H9 (cell line): ENCODE measurements at regions not wholly inside any gene's neighbourhood (a gene's known extent, or its start where the extent isn't known, plus 50 kb on each side); places are given as distances from the start of the nearest gene placed in this dataset.

ENCODE experiments used
- DNase-seq: peaks from one replicate; pipeline ENCODE4 v3.0.0-alpha.2; 2017
- H2AFZ ChIP-seq: one replicate; pipeline ENCODE4 v1.6.1; 2013; ENCODE audit warnings: mild to moderate bottlenecking, low read length, control low read depth, moderate library complexity
- H2AK5ac ChIP-seq: 2 replicates; pipeline ENCODE4 v1.6.1; 2013; ENCODE audit warnings: low read length, control low read depth, mixed read lengths; ENCODE audit not compliant: insufficient read length
- H2BK120ac ChIP-seq: one replicate; pipeline ENCODE4 v1.6.1; 2013; ENCODE audit warnings: low read depth, mild to moderate bottlenecking, low read length, control low read depth, inconsistent platforms; ENCODE audit not compliant: poor library complexity, severe bottlenecking
- H2BK12ac ChIP-seq: 2 replicates; pipeline ENCODE4 v1.6.1; 2013; ENCODE audit warnings: low read length, control low read depth, mixed read lengths, low read depth; ENCODE audit not compliant: insufficient read length
- H2BK15ac ChIP-seq: 2 replicates; pipeline ENCODE4 v1.6.1; 2013; ENCODE audit warnings: low read depth, low read length, control low read depth
- H2BK20ac ChIP-seq: one replicate; pipeline ENCODE4 v1.6.1; 2013; ENCODE audit warnings: low read depth, mild to moderate bottlenecking, low read length, control low read depth, inconsistent platforms; ENCODE audit not compliant: poor library complexity, severe bottlenecking
- H2BK5ac ChIP-seq: 2 replicates; pipeline ENCODE4 v1.6.1; 2013; ENCODE audit warnings: low read length, control low read depth, mixed read lengths; ENCODE audit not compliant: insufficient read length
- H3K14ac ChIP-seq: 2 replicates; pipeline ENCODE4 v1.6.1; 2013; ENCODE audit warnings: low read length, control low read depth; ENCODE audit not compliant: insufficient read depth
- H3K18ac ChIP-seq: 2 replicates; pipeline ENCODE4 v1.6.1; 2013; ENCODE audit warnings: low read depth, mild to moderate bottlenecking, mixed read lengths, low read length, control low read depth; ENCODE audit not compliant: insufficient read length
- H3K23ac ChIP-seq: 2 replicates; pipeline ENCODE4 v1.6.1; 2013; ENCODE audit warnings: low read length, control low read depth, mixed read lengths, low read depth; ENCODE audit not compliant: insufficient read length
- H3K23me2 ChIP-seq: 2 replicates; pipeline ENCODE4 v1.6.1; 2013; ENCODE audit warnings: low read depth, mild to moderate bottlenecking, mixed read lengths, low read length, control low read depth; ENCODE audit not compliant: insufficient read length, poor library complexity, severe bottlenecking
- H3K27ac ChIP-seq: 2 replicates; pipeline ENCODE4 v1.5.1; 2013; ENCODE audit warnings: low read length, control low read depth, mixed read lengths, low read depth; ENCODE audit not compliant: insufficient read length
- H3K27me3 ChIP-seq: 2 replicates; pipeline ENCODE4 v1.6.1; 2013; ENCODE audit warnings: low read length, control low read depth, inconsistent platforms; ENCODE audit not compliant: insufficient read depth
- H3K4ac ChIP-seq: 2 replicates; pipeline ENCODE4 v1.6.1; 2013; ENCODE audit warnings: low read depth, mild to moderate bottlenecking, control low read depth, inconsistent platforms, low read length, moderate library complexity
- H3K4me1 ChIP-seq: 2 replicates; pipeline ENCODE4 v1.6.1; 2013; ENCODE audit warnings: low read length, control low read depth, inconsistent platforms; ENCODE audit not compliant: insufficient read depth
- H3K4me2 ChIP-seq: 2 replicates; pipeline ENCODE4 v1.6.1; 2013; ENCODE audit warnings: low read length, control low read depth, mixed read lengths; ENCODE audit not compliant: insufficient read length, insufficient read depth
- H3K56ac ChIP-seq: 2 replicates; pipeline ENCODE4 v1.6.1; 2013; ENCODE audit warnings: low read depth, mild to moderate bottlenecking, mixed read lengths, low read length, control low read depth; ENCODE audit not compliant: insufficient read length
- H3K79me1 ChIP-seq: 2 replicates; pipeline ENCODE4 v1.6.1; 2013; ENCODE audit warnings: low read depth, mild to moderate bottlenecking, moderate library complexity, low read length, control low read depth, inconsistent platforms; ENCODE audit not compliant: insufficient read depth, poor library complexity, severe bottlenecking
- H3K79me2 ChIP-seq: 2 replicates; pipeline ENCODE4 v1.6.1; 2013; ENCODE audit warnings: low read length, control low read depth, inconsistent platforms; ENCODE audit not compliant: insufficient read depth
- H3K9ac ChIP-seq: 2 replicates; pipeline ENCODE4 v1.6.1; 2013; ENCODE audit warnings: low read length, control low read depth, mixed read lengths; ENCODE audit not compliant: insufficient read length; ENCODE audit errors: extremely low read depth
- H3K9me3 ChIP-seq: one replicate; pipeline ENCODE4 v1.6.1; 2013; ENCODE audit warnings: low read depth, low read length, inconsistent platforms; ENCODE audit not compliant: control insufficient read depth
- H3T11ph ChIP-seq: one replicate; pipeline ENCODE4 v1.6.1; 2013; ENCODE audit warnings: mild to moderate bottlenecking, low read length, control low read depth, inconsistent platforms
- H4K20me1 ChIP-seq: one replicate; pipeline ENCODE4 v1.6.1; 2013; ENCODE audit not compliant: control insufficient read depth, insufficient read length, insufficient read depth
- H4K5ac ChIP-seq: 2 replicates; pipeline ENCODE4 v1.6.1; 2013; ENCODE audit warnings: low read depth, mild to moderate bottlenecking, mixed read lengths, low read length, control low read depth; ENCODE audit not compliant: insufficient read length
- H4K8ac ChIP-seq: replicated peaks from 2 replicates; pipeline ENCODE4 v1.6.1; 2013; ENCODE audit warnings: low read length, control low read depth, mixed read lengths, low read depth; ENCODE audit not compliant: insufficient read length
- H4K91ac ChIP-seq: 2 replicates; pipeline ENCODE4 v1.6.1; 2013; ENCODE audit warnings: low read depth, mild to moderate bottlenecking, moderate library complexity, mixed read lengths, low read length, control low read depth; ENCODE audit not compliant: insufficient read length
- H3K27ac Mint-ChIP-seq, 3 experiments: 2 replicates in 2 of 3; 3 replicates in 1 of 3; pipeline ENCODE4 v1.8.0; 2020 to 2021; ENCODE audit warnings: mixed read lengths in 3 of 3, mild to moderate bottlenecking in 1 of 3, moderate library complexity in 1 of 3
- H3K27me3 Mint-ChIP-seq: 2 replicates; pipeline ENCODE4 v1.8.0; 2021; ENCODE audit warnings: low read depth, mild to moderate bottlenecking, moderate library complexity, mixed read lengths
- H3K36me3 Mint-ChIP-seq, 3 experiments: 2 replicates in 2 of 3; 3 replicates in 1 of 3; pipeline ENCODE4 v1.8.0; 2020 to 2021; ENCODE audit warnings: low read depth in 3 of 3, mixed read lengths in 3 of 3; ENCODE audit not compliant: insufficient read depth in 1 of 3
- H3K4me1 Mint-ChIP-seq, 2 experiments: 2 replicates each; pipeline ENCODE4 v1.8.0; 2020; ENCODE audit warnings: mixed read lengths in 2 of 2
- H3K4me3 Mint-ChIP-seq, 2 experiments: 2 replicates in 1 of 2; 3 replicates in 1 of 2; pipeline ENCODE4 v1.8.0; 2020 to 2021; ENCODE audit warnings: mild to moderate bottlenecking in 2 of 2, mixed read lengths in 2 of 2, moderate library complexity in 1 of 2
- H3K9me3 Mint-ChIP-seq, 2 experiments: 2 replicates in 1 of 2; 3 replicates in 1 of 2; pipeline ENCODE4 v1.8.0; 2020; ENCODE audit warnings: mild to moderate bottlenecking in 2 of 2, mixed read lengths in 2 of 2, moderate library complexity in 1 of 2
- WGBS: extraction: QIAGEN DNeasy Blood & Tissue Kit; methylation state at CpG from one replicate; pipeline ENCODE4 v1.1.7; 2013; ENCODE audit warnings: missing lambda C conversion rate, low lambda C conversion rate, mixed read lengths; ENCODE audit not compliant: insufficient read length; ENCODE audit errors: extremely low coverage; 5-methylcytosine and 5-hydroxymethylcytosine counted together
- TF ChIP-seq, protein P1 (sequence below): fragments of 200-600 bp; sonication (generic); conservative IDR thresholded peaks from 3 replicates; pipeline ENCODE4 v1.8.0; 2021; ENCODE audit warnings: antibody characterized with exemption, mild to moderate bottlenecking

DNA sequence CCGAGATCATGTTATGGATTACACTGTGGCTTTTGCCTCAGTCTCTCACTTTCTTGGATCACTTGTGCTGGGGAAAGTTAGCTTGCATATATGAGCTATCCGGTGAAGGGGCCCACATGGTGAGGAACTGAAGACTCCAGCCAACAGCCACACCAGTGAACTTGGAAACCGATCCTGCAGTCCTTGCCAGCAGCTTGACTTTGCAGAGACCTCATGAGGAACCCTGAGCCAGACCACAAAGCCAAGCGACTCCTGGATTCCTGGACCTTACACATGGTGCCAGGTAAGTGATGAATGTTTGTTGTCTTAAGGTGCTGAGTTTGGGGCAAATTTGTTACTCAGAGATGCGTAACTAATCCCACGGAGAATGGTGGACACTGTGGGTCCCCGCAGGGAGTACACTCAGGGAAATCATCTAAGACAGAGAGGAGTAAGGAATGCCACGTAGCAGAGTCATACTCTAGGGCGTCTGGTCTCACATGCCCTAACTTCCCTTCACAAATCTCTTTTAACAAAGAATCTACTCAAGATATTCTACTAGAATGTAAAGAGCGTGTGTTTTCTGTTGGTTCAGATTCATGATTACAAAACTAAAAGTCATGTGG lies 76.5 kb upstream of the PJA2 start:
- DNase-seq, result no peak
- H3K4me1 Mint-ChIP-seq, result peaks cover 5 to 12% of the 10 kb centered on the region in 2 experiments; a peak in 2 of 4 replicates
- H3K9ac ChIP-seq, result no peak overlapping the region
- no peak overlapping the region for H2BK20ac ChIP-seq
- no peak overlapping the region; a peak in 1 of 5 replicates for H3K4me3 Mint-ChIP-seq
- no peak overlapping the region for H2AK5ac ChIP-seq
- no peak overlapping the region for H2AFZ ChIP-seq
- no peak overlapping the region for H2BK15ac ChIP-seq
- H3K27me3 Mint-ChIP-seq, result no peaks in the 10 kb centered on the region
- no peak overlapping the region for H3K14ac ChIP-seq
- WGBS, result no CpG with 5 or more reads among the region's 10 CpGs
- H4K8ac ChIP-seq, result no peak overlapping the region
- H3K27ac Mint-ChIP-seq, result peak overlapping the region in 1 of 3 experiments; percentile 34; a peak in 1 of 7 replicates
- H3K79me2 ChIP-seq, result no peaks in the 10 kb centered on the region
- H3K4ac ChIP-seq, result no peak overlapping the region
- H3K56ac ChIP-seq, result no peak overlapping the region
- no peak overlapping the region for H3K23ac ChIP-seq
- H2BK5ac ChIP-seq, result no peak overlapping the region
- no peak overlapping the region for H3K27ac ChIP-seq
- H3K23me2 ChIP-seq, result no peaks in the 10 kb centered on the region
- TF ChIP-seq, protein P1, sequence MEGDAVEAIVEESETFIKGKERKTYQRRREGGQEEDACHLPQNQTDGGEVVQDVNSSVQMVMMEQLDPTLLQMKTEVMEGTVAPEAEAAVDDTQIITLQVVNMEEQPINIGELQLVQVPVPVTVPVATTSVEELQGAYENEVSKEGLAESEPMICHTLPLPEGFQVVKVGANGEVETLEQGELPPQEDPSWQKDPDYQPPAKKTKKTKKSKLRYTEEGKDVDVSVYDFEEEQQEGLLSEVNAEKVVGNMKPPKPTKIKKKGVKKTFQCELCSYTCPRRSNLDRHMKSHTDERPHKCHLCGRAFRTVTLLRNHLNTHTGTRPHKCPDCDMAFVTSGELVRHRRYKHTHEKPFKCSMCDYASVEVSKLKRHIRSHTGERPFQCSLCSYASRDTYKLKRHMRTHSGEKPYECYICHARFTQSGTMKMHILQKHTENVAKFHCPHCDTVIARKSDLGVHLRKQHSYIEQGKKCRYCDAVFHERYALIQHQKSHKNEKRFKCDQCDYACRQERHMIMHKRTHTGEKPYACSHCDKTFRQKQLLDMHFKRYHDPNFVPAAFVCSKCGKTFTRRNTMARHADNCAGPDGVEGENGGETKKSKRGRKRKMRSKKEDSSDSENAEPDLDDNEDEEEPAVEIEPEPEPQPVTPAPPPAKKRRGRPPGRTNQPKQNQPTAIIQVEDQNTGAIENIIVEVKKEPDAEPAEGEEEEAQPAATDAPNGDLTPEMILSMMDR, result no peak
- H4K20me1 ChIP-seq, result no peaks in the 10 kb centered on the region
- no peak overlapping the region for H2BK120ac ChIP-seq
- no peaks in the 10 kb centered on the region for H3K79me1 ChIP-seq
- H3K9me3 Mint-ChIP-seq, result peaks cover 4 to 7% of the 10 kb centered on the region in 2 experiments; a peak in 3 of 5 replicates
- H3K18ac ChIP-seq, result no peak overlapping the region
- no peak overlapping the region for H3K4me2 ChIP-seq
- no peaks in the 10 kb centered on the region for H3K27me3 ChIP-seq
- no peak overlapping the region for H2BK12ac ChIP-seq
- H3K9me3 ChIP-seq, result no peaks in the 10 kb centered on the region
- H3K36me3 Mint-ChIP-seq, result peaks cover 0 to 3% (median 0%) of the 10 kb centered on the region in 3 experiments; a peak in 1 of 7 replicates
- H3T11ph ChIP-seq, result no peak overlapping the region
- H3K4me1 ChIP-seq, result no peaks in the 10 kb centered on the region
- no peak overlapping the region for H4K5ac ChIP-seq
- H4K91ac ChIP-seq, result no peak overlapping the region
